Esophagus muscularis mucosa (tissue), 4 donors: ENCODE measurements at regions not wholly inside any gene's neighbourhood (a gene's known extent, or its start where the extent isn't known, plus 50 kb on each side); places are given as distances from the start of the nearest gene placed in this dataset.

ENCODE experiments used
- DNase-seq: peaks from one replicate; pipeline ENCODE4 v3.0.0-alpha.2; 2017; ENCODE audit errors: extremely low spot score
- H3K27ac ChIP-seq, 4 donors: fragments of 200-600 bp; sonication (generic); replicated peaks in 1 of 4; 1 replicate in 3 of 4; 2 replicates in 1 of 4; pipeline ENCODE4 v1.5.1; 2016 to 2019; ENCODE audit warnings: mild to moderate bottlenecking in 1 of 4
- H3K27me3 ChIP-seq, 4 donors: fragments of 200-600 bp; sonication (generic); one replicate each; pipeline versions ENCODE4 v1.5.1 to v1.6.0; 2016 to 2019
- H3K36me3 ChIP-seq, 4 donors: fragments of 200-600 bp; sonication (generic); one replicate each; pipeline ENCODE4 v1.5.1; 2016 to 2019
- H3K4me1 ChIP-seq, 4 donors: fragments of 200-600 bp; sonication (generic); one replicate each; pipeline ENCODE4 v1.5.1; 2016 to 2019
- H3K4me3 ChIP-seq, 4 donors: fragments of 200-600 bp; sonication (generic); 1 replicate in 2 of 4; 2 replicates in 2 of 4; pipeline ENCODE4 v1.5.1; 2016 to 2019; ENCODE audit warnings: mild to moderate bottlenecking in 4 of 4, moderate library complexity in 1 of 4
- H3K9me3 ChIP-seq, 4 donors: fragments of 200-600 bp; sonication (generic); 1 replicate in 3 of 4; 2 replicates in 1 of 4; pipeline ENCODE4 v1.5.1; 2016 to 2019
- EP300 ChIP-seq: sonication (generic); formaldehyde crosslinking; IDR thresholded peaks from one replicate; pipeline ENCODE4 v1.6.1; 2017; ENCODE audit warnings: antibody characterized with exemption
- POLR2A ChIP-seq: fragments of 450-650 bp; IDR thresholded peaks from one replicate; pipeline ENCODE4 v1.6.1; 2017; ENCODE audit warnings: antibody characterized with exemption, moderate library complexity, mild to moderate bottlenecking, low read depth
- POLR2AphosphoS5 ChIP-seq, 2 donors: sonication (generic); formaldehyde crosslinking; IDR thresholded peaks; one replicate each; pipeline ENCODE4 v1.6.1; 2017; ENCODE audit warnings: antibody characterized with exemption in 2 of 2
- whole genome bisulfite sequencing: methylation state at CpG from one replicate; pipeline ENCODE4 v1.1.5; 2018; 5-methylcytosine and 5-hydroxymethylcytosine counted together
- intact Hi-C: fragments of 100-400 bp; cut with DNase I; formaldehyde crosslinking; loops from one replicate; pipeline ENCODE4 v1.15.1; 2023
- TF ChIP-seq, protein P1 (sequence below), 3 experiments: fragments of 200-600 bp in 2 of 3; fragments of 450-650 bp in 1 of 3; sonication (generic) in 2 of 3; IDR thresholded peaks; one replicate each; pipeline ENCODE4 v1.5.1; 2017 to 2019; ENCODE audit warnings: antibody characterized with exemption in 3 of 3, mild to moderate bottlenecking in 2 of 3, moderate library complexity in 1 of 3

DNA sequence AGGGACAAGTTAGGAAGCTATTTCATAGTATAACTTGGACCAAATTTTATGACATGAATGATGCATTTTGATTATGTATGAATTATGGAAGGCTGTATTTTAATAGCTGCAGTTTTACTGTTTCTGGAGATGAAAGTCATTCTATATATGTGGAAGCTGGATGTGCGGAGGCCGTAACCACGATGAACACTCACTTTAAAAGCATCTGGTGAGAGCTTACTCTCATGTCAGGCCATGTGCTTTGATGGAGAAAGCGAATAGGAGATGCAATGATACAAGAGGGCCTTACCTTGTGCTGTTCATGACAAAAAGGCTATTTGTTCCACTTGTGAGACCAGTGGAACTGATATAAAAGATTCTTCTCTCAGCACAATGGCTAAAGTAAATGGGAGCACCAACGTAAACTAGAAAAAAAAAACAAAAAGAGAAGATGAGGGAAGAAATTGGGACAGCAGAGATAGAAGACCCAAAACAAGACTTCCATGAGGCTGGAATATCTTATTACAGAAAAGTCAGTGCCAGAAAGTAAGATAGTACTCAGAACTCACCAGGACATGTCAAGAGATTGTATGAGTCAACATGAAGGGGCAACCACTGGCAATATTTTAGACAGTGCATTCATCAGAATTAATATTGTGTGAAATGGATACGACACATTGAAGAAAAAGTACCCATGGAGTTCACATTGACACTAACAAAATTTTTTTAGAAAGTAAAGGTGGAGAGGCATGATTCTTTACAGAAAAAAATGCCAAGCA lies 63.3 kb upstream of the GAB1 start:
- intact Hi-C loops: no loop called here
- Histone ChIP-seq H3K27ac (no peak overlapping the region), H3K27me3 (no peaks in the 10 kb centered on the region), H3K4me1 (peaks cover 0 to 16% (median 10%) of the 10 kb centered on the region in 4 donors), H3K9me3 (no peaks in the 10 kb centered on the region), H3K36me3 (no peaks in the 10 kb centered on the region), H3K4me3 (no peak overlapping the region)
- no peak for DNase-seq
- TF ChIP-seq, protein P1, sequence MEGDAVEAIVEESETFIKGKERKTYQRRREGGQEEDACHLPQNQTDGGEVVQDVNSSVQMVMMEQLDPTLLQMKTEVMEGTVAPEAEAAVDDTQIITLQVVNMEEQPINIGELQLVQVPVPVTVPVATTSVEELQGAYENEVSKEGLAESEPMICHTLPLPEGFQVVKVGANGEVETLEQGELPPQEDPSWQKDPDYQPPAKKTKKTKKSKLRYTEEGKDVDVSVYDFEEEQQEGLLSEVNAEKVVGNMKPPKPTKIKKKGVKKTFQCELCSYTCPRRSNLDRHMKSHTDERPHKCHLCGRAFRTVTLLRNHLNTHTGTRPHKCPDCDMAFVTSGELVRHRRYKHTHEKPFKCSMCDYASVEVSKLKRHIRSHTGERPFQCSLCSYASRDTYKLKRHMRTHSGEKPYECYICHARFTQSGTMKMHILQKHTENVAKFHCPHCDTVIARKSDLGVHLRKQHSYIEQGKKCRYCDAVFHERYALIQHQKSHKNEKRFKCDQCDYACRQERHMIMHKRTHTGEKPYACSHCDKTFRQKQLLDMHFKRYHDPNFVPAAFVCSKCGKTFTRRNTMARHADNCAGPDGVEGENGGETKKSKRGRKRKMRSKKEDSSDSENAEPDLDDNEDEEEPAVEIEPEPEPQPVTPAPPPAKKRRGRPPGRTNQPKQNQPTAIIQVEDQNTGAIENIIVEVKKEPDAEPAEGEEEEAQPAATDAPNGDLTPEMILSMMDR (IDR thresholded peaks at IDR 0.05): no peak
- TF ChIP-seq POLR2A: no peak
- TF ChIP-seq POLR2AphosphoS5 (IDR thresholded peaks at IDR 0.05): no peak
- TF ChIP-seq EP300: no peak
- 95% methylated on average over 6 of the region's 6 CpGs for WGBS

DNA sequence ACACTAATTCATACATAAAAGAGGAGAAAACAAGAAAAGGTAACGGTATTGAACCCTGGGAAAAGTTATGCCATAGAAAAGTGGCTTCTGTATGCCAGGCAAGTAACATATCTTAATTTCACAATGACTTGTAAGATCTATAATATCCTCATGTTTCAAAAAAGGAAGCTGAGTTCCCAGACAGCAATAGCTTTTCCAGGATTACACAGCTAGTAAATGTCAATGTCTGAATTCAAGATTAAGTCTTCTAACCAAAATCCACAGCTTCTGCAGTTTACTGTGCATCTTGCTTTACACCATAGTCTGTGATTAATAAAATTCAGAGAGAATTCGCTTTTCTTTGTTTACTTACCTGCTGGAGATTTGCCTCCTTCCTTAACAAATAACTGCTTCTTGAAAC lies 55.8 kb upstream of the GAB1 start:
- Histone ChIP-seq H3K9me3 (no peaks in the 10 kb centered on the region), H3K27ac (no peak overlapping the region), H3K4me3 (no peak overlapping the region), H3K4me1 (peaks cover 3 to 20% (median 18%) of the 10 kb centered on the region in 4 donors), H3K27me3 (no peaks in the 10 kb centered on the region), H3K36me3 (no peaks in the 10 kb centered on the region)
- DNase-seq: no peak
- WGBS: 87% methylated on average over 2 of the region's 2 CpGs
- intact Hi-C loops: no loop called here
- TF ChIP-seq EP300 (no peak), POLR2AphosphoS5 (IDR thresholded peaks at IDR 0.05) (no peak), POLR2A (no peak)
- TF ChIP-seq, protein P1 (IDR thresholded peaks at IDR 0.05): no peak

DNA sequence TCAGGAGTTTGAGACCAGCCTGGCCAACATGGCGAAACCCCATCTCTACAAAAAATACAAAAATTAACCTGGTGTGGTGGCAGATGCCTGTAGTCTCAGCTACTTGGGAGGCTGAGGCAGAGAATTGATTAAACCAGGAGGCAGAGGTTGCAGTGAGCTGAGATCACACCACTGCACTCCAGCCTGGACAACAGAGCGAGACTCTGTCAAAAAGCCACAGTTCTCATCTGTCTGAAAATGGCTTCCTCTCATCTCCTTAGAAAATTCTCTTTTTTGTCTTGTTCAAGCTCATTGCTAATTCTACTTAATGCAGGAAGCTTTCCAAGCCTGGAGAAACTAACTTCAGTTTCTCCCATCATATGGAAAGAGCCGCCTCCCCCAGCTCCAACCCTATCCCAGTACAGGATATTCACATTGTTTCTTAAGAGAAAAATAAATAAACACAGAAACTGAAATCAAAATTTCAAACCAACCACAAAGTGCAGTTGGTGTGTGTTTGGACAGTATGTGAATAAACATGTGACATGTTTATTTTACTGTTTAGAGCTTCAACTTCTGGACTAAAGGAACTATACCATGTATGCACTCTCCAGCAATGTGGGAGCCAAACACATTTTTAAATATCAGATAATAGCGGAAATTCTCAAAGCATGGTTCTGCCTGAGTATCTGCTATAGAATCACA lies 55.0 kb upstream of the GAB1 start:
- intact Hi-C loops: no loop called here
- Histone ChIP-seq H3K27ac (peak overlapping the region in 2 of 4 donors; percentile 2 to 10), H3K27me3 (no peaks in the 10 kb centered on the region), H3K4me3 (no peak overlapping the region), H3K9me3 (no peaks in the 10 kb centered on the region), H3K36me3 (no peaks in the 10 kb centered on the region), H3K4me1 (peaks cover 8 to 28% (median 25%) of the 10 kb centered on the region in 4 donors)
- 92% methylated on average over 4 of the region's 4 CpGs for WGBS
- no peak for TF ChIP-seq EP300
- TF ChIP-seq POLR2AphosphoS5 (IDR thresholded peaks at IDR 0.05): no peak
- TF ChIP-seq, protein P1 (IDR thresholded peaks at IDR 0.05): no peak
- no peak for DNase-seq

DNA sequence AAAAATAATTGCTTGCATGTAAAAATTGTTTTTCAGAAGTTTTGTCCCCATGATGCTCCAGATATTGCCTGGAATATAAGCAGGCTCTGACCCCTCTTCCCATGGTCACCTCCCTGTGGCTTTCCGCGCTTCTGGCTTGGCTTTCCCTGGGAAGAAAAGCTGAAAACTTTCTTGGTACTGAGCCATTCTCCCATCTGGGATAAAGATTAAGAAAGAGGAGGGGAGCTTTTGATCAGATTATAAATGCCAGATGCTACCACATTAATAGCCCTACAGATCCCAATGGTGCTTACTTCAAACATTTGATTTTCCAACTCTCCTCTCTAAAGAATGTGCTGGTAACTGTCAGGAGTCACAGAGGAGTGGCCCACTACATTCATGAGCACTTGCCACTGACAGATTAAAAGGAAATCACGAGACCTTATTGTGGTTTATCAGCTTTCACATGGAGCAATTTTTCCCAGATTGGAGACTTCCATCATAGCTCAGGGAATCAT lies 54.4 kb upstream of the GAB1 start:
- Histone ChIP-seq H3K4me3 (no peak overlapping the region), H3K4me1 (peaks cover 8 to 34% (median 32%) of the 10 kb centered on the region in 4 donors), H3K36me3 (no peaks in the 10 kb centered on the region), H3K27me3 (no peaks in the 10 kb centered on the region), H3K27ac (peak overlapping the region in 2 of 4 donors; percentile 2 to 10), H3K9me3 (no peaks in the 10 kb centered on the region)
- intact Hi-C loops: no loop called here
- 61% methylated on average over 3 of the region's 3 CpGs for WGBS
- DNase-seq: no peak
- TF ChIP-seq, protein P1 (IDR thresholded peaks at IDR 0.05): no peak
- no peak for TF ChIP-seq EP300
- TF ChIP-seq POLR2A: no peak
- TF ChIP-seq POLR2AphosphoS5 (IDR thresholded peaks at IDR 0.05): no peak
